ENCODE measurements at regions not wholly inside any gene's neighbourhood (a gene's known extent, or its start where the extent isn't known, plus 50 kb on each side); places are given as distances from the start of the nearest gene placed in this dataset.

DNA sequence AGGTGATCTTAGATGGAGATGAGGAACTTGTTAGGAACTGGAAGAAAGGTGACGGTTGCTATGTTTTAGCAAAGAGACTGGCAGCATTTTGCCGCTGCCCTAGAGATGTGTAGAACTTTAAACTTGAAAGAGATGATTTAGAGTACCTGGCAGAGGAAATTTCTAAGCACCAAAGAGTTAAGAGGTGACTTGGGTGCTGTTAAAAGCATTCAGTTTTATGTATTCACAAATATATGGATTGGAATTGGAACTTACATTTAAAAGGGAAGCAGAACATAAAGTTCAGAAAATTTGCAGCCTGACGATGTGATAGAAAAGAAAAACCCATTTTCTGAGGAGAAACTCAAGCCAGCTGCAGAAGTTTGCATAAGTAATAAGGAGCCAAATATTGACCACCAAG is 176.3 kb downstream of the MOXD1 start:
- FAIRE-seq, result no peak
- Histone ChIP-seq H3K4me3 (ENCODE audit: low read depth in 1 of 3, low read length in 3 of 3) (no peak overlapping the region), H3K4me1 (ENCODE audit: control insufficient read depth in 3 of 3, insufficient read depth in 2 of 3, low read depth in 1 of 3, low read length in 2 of 3) (no peaks in the 10 kb centered on the region), H3K9me3 (ENCODE audit: control insufficient read depth in 2 of 2, insufficient read depth in 1 of 2, low read depth in 1 of 2, low read length in 1 of 2) (peaks cover 0 to 3% of the 10 kb centered on the region in 2 donors), H3K36me3 (ENCODE audit: control insufficient read depth in 3 of 3, insufficient read depth in 2 of 3, low read depth in 1 of 3, low read length in 3 of 3) (no peaks in the 10 kb centered on the region), H3K27me3 (ENCODE audit: control insufficient read depth in 3 of 3, insufficient read depth in 3 of 3, low read length in 3 of 3) (no peaks in the 10 kb centered on the region), H3K27ac (ENCODE audit: low read depth in 1 of 3, low read length in 2 of 3) (no peak overlapping the region)
- WGBS, 3 donors, result 52 to 68% (median 65%) methylated on average over 3 of the region's 3 CpGs
- no peak for DNase-seq

DNA sequence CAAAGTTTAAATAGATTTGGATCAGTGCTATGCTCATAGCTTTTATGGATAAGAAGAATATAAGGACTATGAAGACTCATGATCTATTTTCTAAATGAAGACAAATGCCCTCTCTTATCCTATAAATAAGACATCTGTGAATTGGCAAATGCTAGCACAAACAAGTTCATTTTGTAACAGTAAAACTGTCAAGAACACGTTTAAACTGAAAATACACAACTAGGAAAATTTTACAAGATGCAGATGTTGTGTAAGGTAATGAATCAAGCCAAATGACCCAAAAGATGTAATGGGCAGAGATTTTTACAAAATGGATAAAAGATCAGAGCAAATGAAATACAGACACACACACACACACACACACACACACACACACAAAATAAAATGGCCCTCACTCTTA is 180.5 kb downstream of the MOXD1 start:
- H3K36me3 ChIP-seq (ENCODE audit: control insufficient read depth in 3 of 3, insufficient read depth in 2 of 3, low read depth in 1 of 3, low read length in 3 of 3), result no peaks in the 10 kb centered on the region
- no peak overlapping the region for H3K27ac ChIP-seq (ENCODE audit: low read depth in 1 of 3, low read length in 2 of 3)
- H3K4me1 ChIP-seq (ENCODE audit: control insufficient read depth in 3 of 3, insufficient read depth in 2 of 3, low read depth in 1 of 3, low read length in 2 of 3), result no peaks in the 10 kb centered on the region
- peaks cover 0 to 3% of the 10 kb centered on the region in 2 donors for H3K9me3 ChIP-seq (ENCODE audit: control insufficient read depth in 2 of 2, insufficient read depth in 1 of 2, low read depth in 1 of 2, low read length in 1 of 2)
- no peak for DNase-seq
- WGBS, 3 donors, result 40 to 50% (median 49%) methylated on average over 1 of the region's 1 CpG
- no peak overlapping the region for H3K4me3 ChIP-seq (ENCODE audit: low read depth in 1 of 3, low read length in 3 of 3)
- FAIRE-seq, result no peak
- no peaks in the 10 kb centered on the region for H3K27me3 ChIP-seq (ENCODE audit: control insufficient read depth in 3 of 3, insufficient read depth in 3 of 3, low read length in 3 of 3)

DNA sequence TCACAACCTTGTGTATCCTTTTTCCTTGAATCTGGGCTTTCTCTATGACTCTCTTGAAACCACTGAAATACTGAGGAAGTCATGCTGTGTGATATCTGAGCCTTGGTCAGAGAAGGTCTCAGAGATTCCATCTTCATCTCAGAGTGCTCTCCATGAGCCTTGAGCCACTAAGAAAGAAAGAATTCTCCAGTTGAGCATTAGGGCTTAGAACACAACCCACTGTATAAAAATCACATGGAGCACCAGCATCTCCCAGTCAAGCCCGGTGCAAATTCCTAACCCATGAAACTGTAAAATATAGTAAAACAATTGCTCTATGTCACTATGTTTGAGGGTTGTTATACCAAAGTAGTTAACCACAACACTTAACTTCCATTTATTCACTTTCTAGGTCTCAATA is 181.4 kb downstream of the MOXD1 start:
- Histone ChIP-seq H3K4me3 (ENCODE audit: low read depth in 1 of 3, low read length in 3 of 3) (no peak overlapping the region), H3K27me3 (ENCODE audit: control insufficient read depth in 3 of 3, insufficient read depth in 3 of 3, low read length in 3 of 3) (no peaks in the 10 kb centered on the region), H3K9me3 (ENCODE audit: control insufficient read depth in 2 of 2, insufficient read depth in 1 of 2, low read depth in 1 of 2, low read length in 1 of 2) (no peaks in the 10 kb centered on the region), H3K4me1 (ENCODE audit: control insufficient read depth in 3 of 3, insufficient read depth in 2 of 3, low read depth in 1 of 3, low read length in 2 of 3) (no peaks in the 10 kb centered on the region), H3K36me3 (ENCODE audit: control insufficient read depth in 3 of 3, insufficient read depth in 2 of 3, low read depth in 1 of 3, low read length in 3 of 3) (no peaks in the 10 kb centered on the region), H3K27ac (ENCODE audit: low read depth in 1 of 3, low read length in 2 of 3) (no peak overlapping the region)
- DNase-seq (no peak), FAIRE-seq (no peak)
- 86 to 96% (median 96%) methylated on average over 1 of the region's 1 CpG for WGBS, 3 donors

DNA sequence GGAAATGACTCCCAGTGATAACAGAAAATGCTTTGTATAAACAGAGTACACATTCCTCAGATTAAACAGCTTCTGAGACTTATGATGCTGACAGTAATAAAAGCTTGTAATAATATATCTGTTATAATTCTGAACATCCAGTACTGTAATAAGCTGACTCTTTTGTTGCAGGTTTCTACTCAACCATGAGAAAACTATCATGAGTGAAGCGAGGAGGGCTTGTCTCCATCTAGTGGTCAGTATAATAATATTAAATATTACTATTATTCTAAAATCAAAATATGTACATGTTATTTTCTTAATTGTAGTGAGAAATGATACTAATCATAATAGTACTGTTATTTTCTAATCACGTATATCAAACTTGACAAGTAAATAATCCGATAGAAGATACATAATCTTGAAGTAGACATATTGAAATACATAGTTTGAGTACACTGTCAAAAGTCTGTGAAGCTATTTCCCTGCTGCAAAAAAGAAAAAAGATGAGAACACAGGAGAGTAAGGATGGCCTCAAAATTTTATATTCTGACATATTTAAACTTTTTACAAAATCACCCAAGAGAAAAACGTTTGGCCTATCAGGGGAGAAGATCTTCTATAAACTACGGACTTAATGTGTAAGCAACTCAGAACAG is 183.1 kb downstream of the MOXD1 start:
- DNase-seq, result peak; percentile 6 to 8
- Histone ChIP-seq H3K27me3 (ENCODE audit: control insufficient read depth in 3 of 3, insufficient read depth in 3 of 3, low read length in 3 of 3) (no peaks in the 10 kb centered on the region), H3K27ac (ENCODE audit: low read depth in 1 of 3, low read length in 2 of 3) (no peak overlapping the region), H3K4me1 (ENCODE audit: control insufficient read depth in 3 of 3, insufficient read depth in 2 of 3, low read depth in 1 of 3, low read length in 2 of 3) (no peaks in the 10 kb centered on the region), H3K4me3 (ENCODE audit: low read depth in 1 of 3, low read length in 3 of 3) (no peak overlapping the region), H3K36me3 (ENCODE audit: control insufficient read depth in 3 of 3, insufficient read depth in 2 of 3, low read depth in 1 of 3, low read length in 3 of 3) (no peaks in the 10 kb centered on the region), H3K9me3 (ENCODE audit: control insufficient read depth in 2 of 2, insufficient read depth in 1 of 2, low read depth in 1 of 2, low read length in 1 of 2) (no peaks in the 10 kb centered on the region)
- peak; percentile 81 for FAIRE-seq
- WGBS, 3 donors, result 36 to 48% (median 39%) methylated on average over 5 of the region's 5 CpGs

DNA sequence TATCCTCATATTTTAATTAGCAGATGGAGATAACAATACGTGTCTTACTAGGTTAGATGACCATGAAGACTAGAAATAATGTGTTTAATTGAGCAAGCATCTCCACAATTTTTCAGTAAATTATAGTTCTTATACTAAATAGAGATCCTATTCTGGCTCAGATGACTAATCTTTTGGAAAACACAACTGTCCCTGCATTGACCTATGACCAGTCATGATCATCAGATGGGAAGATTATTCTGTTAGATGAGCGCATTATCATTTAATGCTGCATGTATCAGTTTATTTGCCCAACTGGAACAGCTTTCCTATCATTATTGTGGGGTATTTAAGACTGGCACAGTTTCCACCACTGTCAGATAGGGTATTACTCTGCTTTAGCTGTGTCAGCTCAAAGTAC is 185.5 kb downstream of the MOXD1 start:
- Histone ChIP-seq H3K27me3 (ENCODE audit: control insufficient read depth in 3 of 3, insufficient read depth in 3 of 3, low read length in 3 of 3) (no peaks in the 10 kb centered on the region), H3K4me1 (ENCODE audit: control insufficient read depth in 3 of 3, insufficient read depth in 2 of 3, low read depth in 1 of 3, low read length in 2 of 3) (no peaks in the 10 kb centered on the region), H3K36me3 (ENCODE audit: control insufficient read depth in 3 of 3, insufficient read depth in 2 of 3, low read depth in 1 of 3, low read length in 3 of 3) (no peaks in the 10 kb centered on the region), H3K9me3 (ENCODE audit: control insufficient read depth in 2 of 2, insufficient read depth in 1 of 2, low read depth in 1 of 2, low read length in 1 of 2) (no peaks in the 10 kb centered on the region), H3K4me3 (ENCODE audit: low read depth in 1 of 3, low read length in 3 of 3) (no peak overlapping the region), H3K27ac (ENCODE audit: low read depth in 1 of 3, low read length in 2 of 3) (no peak overlapping the region)
- no peak for FAIRE-seq
- DNase-seq, result no peak
- WGBS, 3 donors, result 35 to 75% (median 65%) methylated on average over 2 of the region's 2 CpGs

DNA sequence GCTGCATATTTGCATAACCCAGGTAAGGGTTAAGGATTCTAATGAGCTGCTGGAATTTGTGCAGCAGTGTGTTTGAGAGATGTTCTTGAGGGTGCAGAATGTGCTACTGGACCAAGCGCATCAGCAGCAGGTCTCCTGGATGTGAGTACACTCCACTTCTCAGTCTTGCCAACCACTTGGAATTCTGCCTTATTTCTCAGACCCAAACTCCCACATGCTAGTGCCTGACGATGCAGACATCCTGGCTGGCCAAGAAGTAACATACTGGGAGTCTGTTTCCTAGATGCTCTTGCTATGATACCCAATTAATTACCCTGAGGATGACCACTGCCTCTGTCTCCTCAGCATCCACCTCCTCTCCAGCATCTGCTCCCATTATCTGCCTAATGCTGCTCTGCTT is 186.6 kb downstream of the MOXD1 start:
- 55 to 58% (median 55%) methylated on average over 2 of the region's 2 CpGs for WGBS, 3 donors
- no peak overlapping the region for H3K27ac ChIP-seq (ENCODE audit: low read depth in 1 of 3, low read length in 2 of 3)
- DNase-seq, result no peak
- H3K9me3 ChIP-seq (ENCODE audit: control insufficient read depth in 2 of 2, insufficient read depth in 1 of 2, low read depth in 1 of 2, low read length in 1 of 2), result peaks cover 0 to 5% of the 10 kb centered on the region in 2 donors
- H3K4me1 ChIP-seq (ENCODE audit: control insufficient read depth in 3 of 3, insufficient read depth in 2 of 3, low read depth in 1 of 3, low read length in 2 of 3), result no peaks in the 10 kb centered on the region
- H3K27me3 ChIP-seq (ENCODE audit: control insufficient read depth in 3 of 3, insufficient read depth in 3 of 3, low read length in 3 of 3), result no peaks in the 10 kb centered on the region
- FAIRE-seq, result no peak
- no peaks in the 10 kb centered on the region for H3K36me3 ChIP-seq (ENCODE audit: control insufficient read depth in 3 of 3, insufficient read depth in 2 of 3, low read depth in 1 of 3, low read length in 3 of 3)
- H3K4me3 ChIP-seq (ENCODE audit: low read depth in 1 of 3, low read length in 3 of 3), result no peak overlapping the region

DNA sequence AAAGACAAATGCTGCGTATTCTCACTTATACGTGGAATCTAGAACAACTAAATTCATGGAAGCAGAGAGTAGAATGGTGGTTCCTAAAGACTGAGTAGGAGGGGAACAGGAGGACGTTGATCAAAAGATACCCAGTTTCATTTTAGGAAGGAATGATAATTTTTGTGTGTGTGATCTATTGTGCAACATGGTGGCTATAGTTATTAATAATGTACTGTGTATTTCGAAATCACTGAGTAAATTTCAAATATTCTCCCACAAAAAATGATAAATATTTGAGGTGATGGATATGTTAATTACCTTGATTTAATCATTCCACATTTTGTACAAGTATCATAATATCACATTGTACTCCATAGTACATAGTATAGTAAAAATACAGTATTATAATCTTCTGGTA is 187.5 kb downstream of the MOXD1 start:
- Histone ChIP-seq H3K4me1 (ENCODE audit: control insufficient read depth in 3 of 3, insufficient read depth in 2 of 3, low read depth in 1 of 3, low read length in 2 of 3) (no peaks in the 10 kb centered on the region), H3K36me3 (ENCODE audit: control insufficient read depth in 3 of 3, insufficient read depth in 2 of 3, low read depth in 1 of 3, low read length in 3 of 3) (no peaks in the 10 kb centered on the region), H3K4me3 (ENCODE audit: low read depth in 1 of 3, low read length in 3 of 3) (no peak overlapping the region), H3K27me3 (ENCODE audit: control insufficient read depth in 3 of 3, insufficient read depth in 3 of 3, low read length in 3 of 3) (no peaks in the 10 kb centered on the region), H3K9me3 (ENCODE audit: control insufficient read depth in 2 of 2, insufficient read depth in 1 of 2, low read depth in 1 of 2, low read length in 1 of 2) (peaks cover 0 to 5% of the 10 kb centered on the region in 2 donors), H3K27ac (ENCODE audit: low read depth in 1 of 3, low read length in 2 of 3) (no peak overlapping the region)
- FAIRE-seq (no peak), DNase-seq (no peak)
- WGBS, 3 donors, result 45 to 74% (median 49%) methylated on average over 4 of the region's 4 CpGs

DNA sequence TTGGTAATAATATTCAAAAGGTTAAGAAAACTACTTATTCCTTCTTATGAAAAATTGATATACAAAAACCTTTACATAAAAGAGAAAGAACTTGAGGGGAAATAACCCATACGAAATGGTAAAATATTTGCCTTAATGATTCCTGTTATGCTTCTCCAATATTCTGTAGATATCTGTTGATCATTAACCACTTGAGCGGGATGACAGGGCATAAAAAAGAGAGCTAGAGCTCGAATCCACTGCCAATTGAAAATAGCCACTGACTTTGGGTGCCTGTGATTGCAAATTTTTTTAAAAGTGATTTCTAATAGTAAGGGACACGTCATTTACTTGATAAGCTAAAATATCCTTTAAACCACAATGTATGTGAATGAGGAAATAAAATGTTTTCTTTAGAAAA is 188.1 kb downstream of the MOXD1 start:
- WGBS, 3 donors, result 24 to 60% (median 26%) methylated on average over 4 of the region's 4 CpGs
- no peak for FAIRE-seq
- DNase-seq, result no peak

DNA sequence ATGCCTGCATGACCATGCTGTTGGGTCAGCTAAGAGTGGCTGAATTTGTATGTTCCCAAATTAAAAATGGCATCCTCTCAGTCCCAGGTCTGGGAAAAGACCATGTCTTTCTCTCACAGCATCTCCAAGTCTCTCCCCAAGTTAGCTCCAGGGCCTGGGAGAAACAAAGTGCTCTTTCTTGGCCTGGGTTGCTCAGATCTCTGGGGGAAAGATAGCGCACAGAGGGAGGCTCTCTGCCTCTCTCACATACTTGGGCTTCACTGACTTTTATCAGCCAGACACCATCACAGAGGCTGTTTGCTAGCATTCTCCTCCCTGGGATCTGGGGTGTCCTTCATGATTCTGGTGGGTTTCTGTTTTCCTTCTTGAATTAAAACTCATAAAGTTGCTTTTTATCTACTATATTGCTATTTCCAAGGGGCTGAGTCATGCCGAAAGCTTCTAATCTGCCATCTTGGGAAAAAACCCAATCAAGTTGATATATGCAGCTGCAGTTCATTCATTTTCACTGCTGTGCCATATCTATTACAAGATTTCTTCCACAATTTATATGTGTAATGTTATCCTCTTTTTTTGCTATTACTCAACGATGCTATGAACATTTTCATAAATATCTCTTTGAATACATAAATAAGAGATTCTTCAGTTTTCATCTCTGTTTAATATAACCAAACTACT is 190.2 kb downstream of the MOXD1 start:
- 76 to 86% (median 82%) methylated on average over 3 of the region's 3 CpGs for WGBS, 3 donors
- no peak overlapping the region for H3K4me3 ChIP-seq (ENCODE audit: low read depth in 1 of 3, low read length in 3 of 3)
- peaks cover 0 to 5% of the 10 kb centered on the region in 2 donors for H3K9me3 ChIP-seq (ENCODE audit: control insufficient read depth in 2 of 2, insufficient read depth in 1 of 2, low read depth in 1 of 2, low read length in 1 of 2)
- no peaks in the 10 kb centered on the region for H3K4me1 ChIP-seq (ENCODE audit: control insufficient read depth in 3 of 3, insufficient read depth in 2 of 3, low read depth in 1 of 3, low read length in 2 of 3)
- no peaks in the 10 kb centered on the region for H3K27me3 ChIP-seq (ENCODE audit: control insufficient read depth in 3 of 3, insufficient read depth in 3 of 3, low read length in 3 of 3)
- no peak for DNase-seq
- no peak overlapping the region for H3K27ac ChIP-seq (ENCODE audit: low read depth in 1 of 3, low read length in 2 of 3)
- FAIRE-seq, result no peak
- no peaks in the 10 kb centered on the region for H3K36me3 ChIP-seq (ENCODE audit: control insufficient read depth in 3 of 3, insufficient read depth in 2 of 3, low read depth in 1 of 3, low read length in 3 of 3)

More for the DNA sequence above, 188.1 kb downstream of the MOXD1 start:
- Histone ChIP-seq H3K4me1 (ENCODE audit: control insufficient read depth in 3 of 3, insufficient read depth in 2 of 3, low read depth in 1 of 3, low read length in 2 of 3) (no peaks in the 10 kb centered on the region), H3K27me3 (ENCODE audit: control insufficient read depth in 3 of 3, insufficient read depth in 3 of 3, low read length in 3 of 3) (no peaks in the 10 kb centered on the region), H3K27ac (ENCODE audit: low read depth in 1 of 3, low read length in 2 of 3) (no peak overlapping the region), H3K9me3 (ENCODE audit: control insufficient read depth in 2 of 2, insufficient read depth in 1 of 2, low read depth in 1 of 2, low read length in 1 of 2) (peaks cover 0 to 5% of the 10 kb centered on the region in 2 donors), H3K4me3 (ENCODE audit: low read depth in 1 of 3, low read length in 3 of 3) (no peak overlapping the region), H3K36me3 (ENCODE audit: control insufficient read depth in 3 of 3, insufficient read depth in 2 of 3, low read depth in 1 of 3, low read length in 3 of 3) (no peaks in the 10 kb centered on the region)
